ENCODE measurements at regions not wholly inside any gene's neighbourhood (a gene's known extent, or its start where the extent isn't known, plus 50 kb on each side); places are given as distances from the start of the nearest gene placed in this dataset.
"Not testable (repeated sequence)": the region's sequence is repeated elsewhere in the genome, so short reads cannot be mapped to it uniquely, and the experiment has no call there.

DNA sequence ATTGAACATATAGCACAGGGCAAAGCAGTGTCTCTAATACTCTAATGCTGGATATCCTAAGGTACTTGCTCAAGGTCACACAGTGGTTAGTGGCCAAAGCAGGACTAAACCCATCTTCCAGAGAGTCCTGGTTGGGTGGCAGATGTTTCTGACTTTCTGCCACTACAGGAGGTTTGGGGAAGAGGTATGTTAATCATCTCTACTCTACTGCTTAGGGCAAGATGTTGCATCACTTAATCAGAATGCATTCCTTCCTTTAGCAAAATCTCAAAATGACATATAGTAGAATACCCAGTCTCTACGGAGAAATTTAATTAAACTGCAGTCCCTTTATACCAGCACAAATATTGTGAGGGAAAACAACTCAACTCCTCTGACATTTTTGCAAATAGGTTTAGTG lies 190.7 kb upstream of the FAM241A start:
- no peak overlapping the region for H3K4me3 ChIP-seq (ENCODE audit: low read depth, low read length)
- TF ChIP-seq, protein P1, sequence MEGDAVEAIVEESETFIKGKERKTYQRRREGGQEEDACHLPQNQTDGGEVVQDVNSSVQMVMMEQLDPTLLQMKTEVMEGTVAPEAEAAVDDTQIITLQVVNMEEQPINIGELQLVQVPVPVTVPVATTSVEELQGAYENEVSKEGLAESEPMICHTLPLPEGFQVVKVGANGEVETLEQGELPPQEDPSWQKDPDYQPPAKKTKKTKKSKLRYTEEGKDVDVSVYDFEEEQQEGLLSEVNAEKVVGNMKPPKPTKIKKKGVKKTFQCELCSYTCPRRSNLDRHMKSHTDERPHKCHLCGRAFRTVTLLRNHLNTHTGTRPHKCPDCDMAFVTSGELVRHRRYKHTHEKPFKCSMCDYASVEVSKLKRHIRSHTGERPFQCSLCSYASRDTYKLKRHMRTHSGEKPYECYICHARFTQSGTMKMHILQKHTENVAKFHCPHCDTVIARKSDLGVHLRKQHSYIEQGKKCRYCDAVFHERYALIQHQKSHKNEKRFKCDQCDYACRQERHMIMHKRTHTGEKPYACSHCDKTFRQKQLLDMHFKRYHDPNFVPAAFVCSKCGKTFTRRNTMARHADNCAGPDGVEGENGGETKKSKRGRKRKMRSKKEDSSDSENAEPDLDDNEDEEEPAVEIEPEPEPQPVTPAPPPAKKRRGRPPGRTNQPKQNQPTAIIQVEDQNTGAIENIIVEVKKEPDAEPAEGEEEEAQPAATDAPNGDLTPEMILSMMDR (IDR thresholded peaks at IDR 0.05; ENCODE audit: low read depth, low read length), result no peak

DNA sequence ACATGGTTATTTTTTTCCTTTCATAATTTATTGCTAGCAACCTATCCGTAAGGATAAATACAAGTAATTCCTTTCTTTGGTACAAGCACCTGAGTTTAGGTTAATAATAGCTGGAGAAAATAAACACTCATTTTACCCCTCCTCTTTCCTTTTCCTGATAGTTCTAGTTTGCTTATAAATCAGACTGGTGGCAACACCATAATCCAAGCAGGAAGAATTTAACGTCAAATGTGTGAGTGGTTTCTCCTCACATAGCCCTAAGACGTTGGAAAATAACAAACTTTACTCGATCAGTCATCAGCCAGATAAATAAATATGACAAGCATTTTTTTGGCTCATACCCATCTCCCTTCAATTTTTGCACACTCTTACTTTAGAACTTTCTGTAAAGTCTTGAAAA lies 190.3 kb upstream of the FAM241A start:
- TF ChIP-seq, protein P1 (IDR thresholded peaks at IDR 0.05; ENCODE audit: low read depth, low read length), result no peak
- no peak overlapping the region for H3K4me3 ChIP-seq (ENCODE audit: low read depth, low read length)

DNA sequence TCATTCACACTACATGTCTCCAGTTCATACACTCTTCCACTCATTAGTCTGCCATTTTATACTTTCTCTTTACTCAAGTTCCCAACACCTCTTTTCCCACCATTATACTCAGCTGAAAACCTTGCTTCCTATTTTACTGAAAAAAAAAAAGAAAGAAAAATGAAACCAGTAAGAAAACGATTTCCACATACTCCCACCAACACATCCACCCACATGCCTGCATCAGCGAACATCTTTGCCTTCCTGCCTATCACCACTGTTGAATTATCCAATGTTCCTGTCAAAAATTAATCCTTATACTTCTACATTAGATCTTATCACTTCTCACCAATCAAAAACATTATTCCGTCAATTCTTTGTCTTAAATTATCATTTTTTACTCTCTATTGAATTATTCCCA lies 188.1 kb upstream of the FAM241A start:
- TF ChIP-seq, protein P1 (IDR thresholded peaks at IDR 0.05; ENCODE audit: low read depth, low read length), result no peak

DNA sequence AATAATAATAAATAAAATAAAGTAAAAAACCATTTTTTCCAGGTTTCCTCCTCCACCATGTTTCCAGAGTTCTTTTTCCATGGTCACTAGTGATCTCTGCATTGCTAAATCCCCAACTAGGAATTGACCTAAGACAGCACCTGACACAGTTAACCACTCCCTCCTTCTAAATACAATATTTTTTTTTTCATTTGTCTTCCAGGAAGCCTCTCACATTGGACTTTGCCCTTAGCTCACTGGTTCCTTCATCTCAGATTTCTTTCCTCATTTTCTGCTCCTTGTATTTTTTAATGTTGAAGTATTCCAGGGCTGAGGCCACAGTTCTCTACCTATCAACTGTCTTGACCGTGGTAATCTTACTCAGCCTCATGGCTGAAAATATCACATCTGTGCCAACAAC lies 187.3 kb upstream of the FAM241A start:
- TF ChIP-seq, protein P1 (IDR thresholded peaks at IDR 0.05; ENCODE audit: low read depth, low read length), result no peak
- H3K4me3 ChIP-seq (ENCODE audit: low read depth, low read length), result no peak overlapping the region

More for the DNA sequence above, 188.1 kb upstream of the FAM241A start:
- no peak overlapping the region for H3K4me3 ChIP-seq (ENCODE audit: low read depth, low read length)

DNA sequence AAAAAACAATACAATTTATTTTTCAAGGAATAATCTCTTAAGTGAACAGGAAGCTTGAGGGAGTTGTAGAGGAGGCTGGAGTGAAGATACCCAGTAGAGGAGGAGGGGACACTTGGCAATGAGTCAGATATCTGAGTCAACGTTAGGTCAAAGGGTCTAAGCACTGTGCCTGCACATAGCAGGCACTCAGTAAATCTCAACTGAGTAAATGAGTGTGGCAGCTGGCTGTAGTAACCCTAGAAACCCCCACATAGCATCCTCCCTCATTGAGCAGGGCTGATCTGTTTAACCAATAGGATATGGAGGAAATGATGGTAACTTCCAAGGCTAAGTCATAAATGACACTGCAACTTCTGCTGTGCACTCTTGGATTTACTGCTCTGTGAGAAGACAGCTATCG lies 186.0 kb upstream of the FAM241A start:
- TF ChIP-seq, protein P1 (IDR thresholded peaks at IDR 0.05; ENCODE audit: low read depth, low read length), result no peak
- no peak overlapping the region for H3K4me3 ChIP-seq (ENCODE audit: low read depth, low read length)

DNA sequence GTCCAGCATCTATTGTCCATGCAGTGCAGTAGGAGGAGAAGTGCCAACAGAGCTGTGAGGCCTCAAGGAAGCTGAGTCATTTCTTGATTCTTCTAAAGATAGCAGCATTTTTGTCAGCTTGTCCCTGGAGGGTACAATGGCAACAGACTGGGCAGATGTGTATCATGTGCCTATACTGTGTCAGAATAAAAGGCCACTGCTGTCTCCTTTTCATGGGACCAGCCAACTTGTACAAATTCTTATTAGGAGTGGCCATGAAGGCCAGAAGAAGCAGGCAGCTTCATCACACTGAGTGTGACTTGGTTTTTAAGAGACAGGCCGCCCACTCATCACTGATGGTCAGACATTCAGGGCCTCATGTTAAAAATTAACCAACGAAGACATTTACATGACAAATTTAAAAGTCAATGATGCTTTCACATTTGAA lies 185.0 kb upstream of the FAM241A start:
- TF ChIP-seq, protein P1 (IDR thresholded peaks at IDR 0.05; ENCODE audit: low read depth, low read length), result no peak
- H3K4me3 ChIP-seq (ENCODE audit: low read depth, low read length), result no peak overlapping the region

DNA sequence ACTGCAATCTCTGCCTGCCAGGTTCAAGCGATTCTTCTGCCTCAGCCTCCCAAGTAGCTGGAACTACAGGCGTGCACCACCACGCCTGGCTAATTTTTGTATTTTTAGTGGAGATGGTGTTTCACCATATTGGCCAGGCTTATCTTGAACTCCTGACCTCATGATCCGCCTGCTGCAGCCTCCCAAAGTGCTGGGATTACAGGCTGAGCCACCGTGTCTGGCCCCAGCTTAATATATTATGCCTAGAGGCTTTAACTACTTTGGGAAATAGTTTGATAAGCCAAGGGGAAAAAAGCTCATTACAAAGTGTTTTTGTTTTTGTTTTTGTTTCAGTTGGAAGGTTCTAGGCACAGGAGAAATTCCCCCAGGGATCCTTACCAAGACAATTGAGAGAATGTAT lies 184.2 kb upstream of the FAM241A start:
- not testable (repeated sequence) for H3K4me3 ChIP-seq (ENCODE audit: low read depth, low read length)

DNA sequence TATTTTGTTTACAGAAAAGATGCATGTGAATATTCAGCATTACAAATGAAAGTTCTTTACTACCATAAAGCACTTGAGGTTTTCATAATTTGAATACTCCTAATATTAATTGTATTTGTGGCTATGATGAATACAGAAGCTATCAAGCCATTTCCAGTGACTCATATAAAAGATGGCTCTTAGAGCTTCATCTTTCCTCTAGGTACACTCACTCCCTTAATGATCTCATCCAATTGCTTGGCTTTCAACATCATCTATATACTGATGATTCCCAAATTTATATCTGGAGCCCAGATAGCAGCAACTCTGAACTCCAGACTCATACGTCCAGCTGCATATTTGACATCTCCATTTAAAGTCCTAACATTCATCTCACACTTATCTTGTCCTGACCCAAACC lies 183.4 kb upstream of the FAM241A start:
- TF ChIP-seq, protein P1 (IDR thresholded peaks at IDR 0.05; ENCODE audit: low read depth, low read length), result no peak

More for the DNA sequence above, 183.4 kb upstream of the FAM241A start:
- no peak overlapping the region for H3K4me3 ChIP-seq (ENCODE audit: low read depth, low read length)
